ENCODE measurements at regions not wholly inside any gene's neighbourhood (a gene's known extent, or its start where the extent isn't known, plus 50 kb on each side); places are given as distances from the start of the nearest gene placed in this dataset.
"Not testable (repeated sequence)": the region's sequence is repeated elsewhere in the genome, so short reads cannot be mapped to it uniquely, and the experiment has no call there.

- no peak for DNase-seq
Observed at GRCh38 chrX:87110142-87110541, 407.5 kb upstream of the KLHL4 start.

- no peak for DNase-seq
Observed at GRCh38 chrX:87140800-87141483, 376.7 kb upstream of the KLHL4 start.

- no peak for DNase-seq
Observed at GRCh38 chrX:87160435-87161010, 357.1 kb upstream of the KLHL4 start.

- no peak for DNase-seq
Observed at GRCh38 chrX:87167841-87168240, 349.8 kb upstream of the KLHL4 start.

- not testable (repeated sequence) for DNase-seq
Observed at GRCh38 chrX:87178009-87178408, 339.6 kb upstream of the KLHL4 start.
